SK-N-SH treated with all-trans-retinoic acid at 6 μM for 48 hours (cell line): ENCODE measurements at regions not wholly inside any gene's neighbourhood (a gene's known extent, or its start where the extent isn't known, plus 50 kb on each side); places are given as distances from the start of the nearest gene placed in this dataset.

Experiments
- ATAC-seq: fragments of 200-7000 bp; cut with Tn5 transposase; 3 replicates; pipeline ENCODE4 v1.9.1; 2020; ENCODE audit warnings: mild to moderate bottlenecking, moderate library complexity
- ARNTL ChIP-seq: fragments of 450-650 bp; formaldehyde crosslinking; IDR thresholded peaks from 2 replicates; pipeline ENCODE4 v1.5.0; 2020; ENCODE audit warnings: low read depth, mild to moderate bottlenecking, moderate library complexity, borderline replicate concordance
- CSDC2 ChIP-seq: fragments of 250-450 bp; sonication (Bioruptor Pico); IDR thresholded peaks from 2 replicates; pipeline ENCODE4 v1.5.0; 2020; ENCODE audit warnings: mild to moderate bottlenecking, moderate library complexity
- ESRRG ChIP-seq: fragments of 250-450 bp; sonication (Bioruptor Pico); IDR thresholded peaks from 2 replicates; pipeline ENCODE4 v1.6.1; 2021; ENCODE audit warnings: mild to moderate bottlenecking
- GLIS3 ChIP-seq: fragments of 250-450 bp; sonication (Bioruptor Pico); IDR thresholded peaks from 2 replicates; pipeline ENCODE4 v1.5.0; 2020; ENCODE audit warnings: mild to moderate bottlenecking, moderate library complexity
- ISL1 ChIP-seq: fragments of 250-450 bp; sonication (Bioruptor Pico); IDR thresholded peaks from 2 replicates; pipeline ENCODE4 v2.1.2; 2022; ENCODE audit warnings: mild to moderate bottlenecking, moderate library complexity
- OSR1 ChIP-seq: fragments of 250-450 bp; sonication (Bioruptor Pico); IDR thresholded peaks from 2 replicates; pipeline ENCODE4 v1.8.0; 2022; ENCODE audit warnings: moderate library complexity, mild to moderate bottlenecking, inconsistent platforms
- PPARA ChIP-seq: fragments of 250-450 bp; sonication (Bioruptor Pico); IDR thresholded peaks from 2 replicates; pipeline ENCODE4 v1.5.0; 2020; ENCODE audit warnings: mild to moderate bottlenecking, borderline replicate concordance
- RARB ChIP-seq: fragments of 250-450 bp; sonication (Bioruptor Pico); IDR thresholded peaks from 2 replicates; pipeline ENCODE4 v1.8.0; 2021; ENCODE audit warnings: mild to moderate bottlenecking, moderate library complexity
- SNAI2 ChIP-seq: fragments of 250-450 bp; sonication (Bioruptor Pico); IDR thresholded peaks from 2 replicates; pipeline ENCODE4 v1.5.0; 2020; ENCODE audit warnings: mild to moderate bottlenecking, moderate library complexity
- TCF4 ChIP-seq: fragments of 250-450 bp; sonication (Bioruptor Pico); IDR thresholded peaks from 2 replicates; pipeline ENCODE4 v1.8.0; 2021; ENCODE audit warnings: mild to moderate bottlenecking, moderate library complexity, borderline replicate concordance
- TOX ChIP-seq: fragments of 250-450 bp; sonication (Bioruptor Pico); IDR thresholded peaks from 2 replicates; pipeline ENCODE4 v1.8.0; 2021; ENCODE audit warnings: mild to moderate bottlenecking, moderate library complexity, borderline replicate concordance
- ZC3H10 ChIP-seq: fragments of 250-450 bp; sonication (Bioruptor Pico); IDR thresholded peaks from 2 replicates; pipeline ENCODE4 v1.5.1; 2021; ENCODE audit warnings: mild to moderate bottlenecking, moderate library complexity
- ZFP3 ChIP-seq: fragments of 250-450 bp; sonication (Bioruptor Pico); IDR thresholded peaks from 2 replicates; pipeline ENCODE4 v1.5.0; 2020; ENCODE audit warnings: mild to moderate bottlenecking, moderate library complexity
- ZFP30 ChIP-seq: fragments of 450-650 bp; formaldehyde crosslinking; IDR thresholded peaks from 2 replicates; pipeline ENCODE4 v1.5.0; 2022; ENCODE audit warnings: mild to moderate bottlenecking, moderate library complexity
- ZNF8 ChIP-seq: fragments of 450-650 bp; formaldehyde crosslinking; IDR thresholded peaks from 2 replicates; pipeline ENCODE4 v1.5.0; 2020; ENCODE audit warnings: mild to moderate bottlenecking, moderate library complexity
- TF ChIP-seq, protein P1 (sequence below): fragments of 250-450 bp; sonication (Bioruptor Pico); IDR thresholded peaks from 2 replicates; pipeline ENCODE4 v1.8.0; 2020; ENCODE audit warnings: mild to moderate bottlenecking, moderate library complexity, borderline replicate concordance
- TF ChIP-seq, protein P2 (sequence below): fragments of 250-450 bp; sonication (Bioruptor Pico); IDR thresholded peaks from 2 replicates; pipeline ENCODE4 v1.5.1; 2021; ENCODE audit warnings: mild to moderate bottlenecking, moderate library complexity
- TF ChIP-seq, protein P3 (sequence below): fragments of 250-450 bp; sonication (Bioruptor Pico); IDR thresholded peaks from 2 replicates; pipeline ENCODE4 v1.5.1; 2020; ENCODE audit warnings: low read depth, mild to moderate bottlenecking, moderate library complexity
- TF ChIP-seq, protein P4 (sequence below): fragments of 250-450 bp; sonication (Bioruptor Pico); IDR thresholded peaks from 2 replicates; pipeline ENCODE4 v1.5.0; 2020; ENCODE audit warnings: mild to moderate bottlenecking, moderate library complexity
- TF ChIP-seq, protein P5 (sequence below): fragments of 250-450 bp; sonication (Bioruptor Pico); IDR thresholded peaks from 2 replicates; pipeline ENCODE4 v1.8.0; 2021; ENCODE audit warnings: low read depth, mild to moderate bottlenecking, moderate library complexity, borderline replicate concordance

DNA sequence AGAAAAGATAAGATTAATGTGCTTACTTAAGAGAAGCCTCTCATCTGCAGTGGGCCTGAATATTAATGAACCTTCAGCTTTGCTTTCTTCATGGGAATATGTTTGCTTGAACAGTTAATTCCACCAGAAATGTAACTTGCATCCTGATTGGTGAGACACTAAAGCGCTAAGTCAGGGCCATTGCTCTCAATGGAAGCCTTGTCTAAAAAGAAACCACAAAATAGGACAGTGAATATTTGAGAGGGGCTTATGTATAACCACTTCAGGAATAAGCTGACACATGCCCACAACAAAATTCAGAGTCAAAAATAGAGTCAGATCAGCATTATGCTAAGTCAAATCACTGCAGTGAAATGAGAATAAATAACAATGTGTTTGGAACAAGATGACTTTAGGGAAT is 1125.8 kb downstream of the STIM2 start:
- no peak for ATAC-seq
- TF ChIP-seq, protein P1, sequence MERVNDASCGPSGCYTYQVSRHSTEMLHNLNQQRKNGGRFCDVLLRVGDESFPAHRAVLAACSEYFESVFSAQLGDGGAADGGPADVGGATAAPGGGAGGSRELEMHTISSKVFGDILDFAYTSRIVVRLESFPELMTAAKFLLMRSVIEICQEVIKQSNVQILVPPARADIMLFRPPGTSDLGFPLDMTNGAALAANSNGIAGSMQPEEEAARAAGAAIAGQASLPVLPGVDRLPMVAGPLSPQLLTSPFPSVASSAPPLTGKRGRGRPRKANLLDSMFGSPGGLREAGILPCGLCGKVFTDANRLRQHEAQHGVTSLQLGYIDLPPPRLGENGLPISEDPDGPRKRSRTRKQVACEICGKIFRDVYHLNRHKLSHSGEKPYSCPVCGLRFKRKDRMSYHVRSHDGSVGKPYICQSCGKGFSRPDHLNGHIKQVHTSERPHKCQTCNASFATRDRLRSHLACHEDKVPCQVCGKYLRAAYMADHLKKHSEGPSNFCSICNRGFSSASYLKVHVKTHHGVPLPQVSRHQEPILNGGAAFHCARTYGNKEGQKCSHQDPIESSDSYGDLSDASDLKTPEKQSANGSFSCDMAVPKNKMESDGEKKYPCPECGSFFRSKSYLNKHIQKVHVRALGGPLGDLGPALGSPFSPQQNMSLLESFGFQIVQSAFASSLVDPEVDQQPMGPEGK (CRISPR knock-in tag): no peak
- TF ChIP-seq, protein P2, sequence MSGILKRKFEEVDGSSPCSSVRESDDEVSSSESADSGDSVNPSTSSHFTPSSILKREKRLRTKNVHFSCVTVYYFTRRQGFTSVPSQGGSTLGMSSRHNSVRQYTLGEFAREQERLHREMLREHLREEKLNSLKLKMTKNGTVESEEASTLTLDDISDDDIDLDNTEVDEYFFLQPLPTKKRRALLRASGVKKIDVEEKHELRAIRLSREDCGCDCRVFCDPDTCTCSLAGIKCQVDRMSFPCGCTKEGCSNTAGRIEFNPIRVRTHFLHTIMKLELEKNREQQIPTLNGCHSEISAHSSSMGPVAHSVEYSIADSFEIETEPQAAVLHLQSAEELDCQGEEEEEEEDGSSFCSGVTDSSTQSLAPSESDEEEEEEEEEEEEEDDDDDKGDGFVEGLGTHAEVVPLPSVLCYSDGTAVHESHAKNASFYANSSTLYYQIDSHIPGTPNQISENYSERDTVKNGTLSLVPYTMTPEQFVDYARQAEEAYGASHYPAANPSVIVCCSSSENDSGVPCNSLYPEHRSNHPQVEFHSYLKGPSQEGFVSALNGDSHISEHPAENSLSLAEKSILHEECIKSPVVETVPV (CRISPR knock-in tag): no peak
- no peak for TF ChIP-seq ZFP3 (CRISPR knock-in tag)
- no peak for TF ChIP-seq RARB
- TF ChIP-seq ISL1 (CRISPR knock-in tag): no peak
- TF ChIP-seq ESRRG (CRISPR knock-in tag): no peak
- TF ChIP-seq ZFP30 (CRISPR knock-in tag): no peak
- TF ChIP-seq, protein P3, sequence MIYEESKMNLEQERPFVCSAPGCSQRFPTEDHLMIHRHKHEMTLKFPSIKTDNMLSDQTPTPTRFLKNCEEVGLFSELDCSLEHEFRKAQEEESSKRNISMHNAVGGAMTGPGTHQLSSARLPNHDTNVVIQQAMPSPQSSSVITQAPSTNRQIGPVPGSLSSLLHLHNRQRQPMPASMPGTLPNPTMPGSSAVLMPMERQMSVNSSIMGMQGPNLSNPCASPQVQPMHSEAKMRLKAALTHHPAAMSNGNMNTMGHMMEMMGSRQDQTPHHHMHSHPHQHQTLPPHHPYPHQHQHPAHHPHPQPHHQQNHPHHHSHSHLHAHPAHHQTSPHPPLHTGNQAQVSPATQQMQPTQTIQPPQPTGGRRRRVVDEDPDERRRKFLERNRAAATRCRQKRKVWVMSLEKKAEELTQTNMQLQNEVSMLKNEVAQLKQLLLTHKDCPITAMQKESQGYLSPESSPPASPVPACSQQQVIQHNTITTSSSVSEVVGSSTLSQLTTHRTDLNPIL: no peak
- TF ChIP-seq CSDC2 (CRISPR knock-in tag): no peak
- no peak for TF ChIP-seq ZNF8 (CRISPR knock-in tag)
- TF ChIP-seq OSR1 (CRISPR knock-in tag): no peak
- TF ChIP-seq, protein P4, sequence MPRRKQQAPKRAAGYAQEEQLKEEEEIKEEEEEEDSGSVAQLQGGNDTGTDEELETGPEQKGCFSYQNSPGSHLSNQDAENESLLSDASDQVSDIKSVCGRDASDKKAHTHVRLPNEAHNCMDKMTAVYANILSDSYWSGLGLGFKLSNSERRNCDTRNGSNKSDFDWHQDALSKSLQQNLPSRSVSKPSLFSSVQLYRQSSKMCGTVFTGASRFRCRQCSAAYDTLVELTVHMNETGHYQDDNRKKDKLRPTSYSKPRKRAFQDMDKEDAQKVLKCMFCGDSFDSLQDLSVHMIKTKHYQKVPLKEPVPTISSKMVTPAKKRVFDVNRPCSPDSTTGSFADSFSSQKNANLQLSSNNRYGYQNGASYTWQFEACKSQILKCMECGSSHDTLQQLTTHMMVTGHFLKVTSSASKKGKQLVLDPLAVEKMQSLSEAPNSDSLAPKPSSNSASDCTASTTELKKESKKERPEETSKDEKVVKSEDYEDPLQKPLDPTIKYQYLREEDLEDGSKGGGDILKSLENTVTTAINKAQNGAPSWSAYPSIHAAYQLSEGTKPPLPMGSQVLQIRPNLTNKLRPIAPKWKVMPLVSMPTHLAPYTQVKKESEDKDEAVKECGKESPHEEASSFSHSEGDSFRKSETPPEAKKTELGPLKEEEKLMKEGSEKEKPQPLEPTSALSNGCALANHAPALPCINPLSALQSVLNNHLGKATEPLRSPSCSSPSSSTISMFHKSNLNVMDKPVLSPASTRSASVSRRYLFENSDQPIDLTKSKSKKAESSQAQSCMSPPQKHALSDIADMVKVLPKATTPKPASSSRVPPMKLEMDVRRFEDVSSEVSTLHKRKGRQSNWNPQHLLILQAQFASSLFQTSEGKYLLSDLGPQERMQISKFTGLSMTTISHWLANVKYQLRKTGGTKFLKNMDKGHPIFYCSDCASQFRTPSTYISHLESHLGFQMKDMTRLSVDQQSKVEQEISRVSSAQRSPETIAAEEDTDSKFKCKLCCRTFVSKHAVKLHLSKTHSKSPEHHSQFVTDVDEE (CRISPR knock-in tag): no peak
- TF ChIP-seq ZC3H10 (CRISPR knock-in tag): no peak
- TF ChIP-seq ARNTL (CRISPR knock-in tag): no peak
- no peak for TF ChIP-seq PPARA (CRISPR knock-in tag)
- TF ChIP-seq SNAI2 (CRISPR knock-in tag): no peak

- TF ChIP-seq CSDC2 (CRISPR knock-in tag): no peak
- TF ChIP-seq SNAI2 (CRISPR knock-in tag): no peak
- no peak for ATAC-seq
Measured at GRCh38 chr4:28001698-28002097, 1141.1 kb downstream of the STIM2 start.

- ATAC-seq: no peak
- TF ChIP-seq ZC3H10 (CRISPR knock-in tag): no peak
Measured at GRCh38 chr4:28004520-28004919, 1143.9 kb downstream of the STIM2 start.

- ATAC-seq: no peak
- TF ChIP-seq, protein P5, sequence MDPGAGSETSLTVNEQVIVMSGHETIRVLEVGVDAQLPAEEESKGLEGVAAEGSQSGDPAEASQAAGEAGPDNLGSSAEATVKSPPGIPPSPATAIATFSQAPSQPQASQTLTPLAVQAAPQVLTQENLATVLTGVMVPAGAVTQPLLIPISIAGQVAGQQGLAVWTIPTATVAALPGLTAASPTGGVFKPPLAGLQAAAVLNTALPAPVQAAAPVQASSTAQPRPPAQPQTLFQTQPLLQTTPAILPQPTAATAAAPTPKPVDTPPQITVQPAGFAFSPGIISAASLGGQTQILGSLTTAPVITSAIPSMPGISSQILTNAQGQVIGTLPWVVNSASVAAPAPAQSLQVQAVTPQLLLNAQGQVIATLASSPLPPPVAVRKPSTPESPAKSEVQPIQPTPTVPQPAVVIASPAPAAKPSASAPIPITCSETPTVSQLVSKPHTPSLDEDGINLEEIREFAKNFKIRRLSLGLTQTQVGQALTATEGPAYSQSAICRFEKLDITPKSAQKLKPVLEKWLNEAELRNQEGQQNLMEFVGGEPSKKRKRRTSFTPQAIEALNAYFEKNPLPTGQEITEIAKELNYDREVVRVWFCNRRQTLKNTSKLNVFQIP (CRISPR knock-in tag): no peak
- TF ChIP-seq SNAI2 (CRISPR knock-in tag) (no peak), ESRRG (CRISPR knock-in tag) (no peak), RARB (no peak), ZNF8 (CRISPR knock-in tag) (no peak), ARNTL (CRISPR knock-in tag) (no peak), OSR1 (CRISPR knock-in tag) (no peak), ISL1 (CRISPR knock-in tag) (no peak), TCF4 (CRISPR knock-in tag) (no peak), GLIS3 (no peak), TOX (no peak), ZFP3 (CRISPR knock-in tag) (no peak), CSDC2 (CRISPR knock-in tag) (no peak)
- TF ChIP-seq, protein P2 (CRISPR knock-in tag): no peak
- TF ChIP-seq, protein P1 (CRISPR knock-in tag): no peak
- TF ChIP-seq, protein P3: no peak
Measured at GRCh38 chr4:28006021-28006420, 1145.4 kb downstream of the STIM2 start.
